H1 (cell line): ENCODE measurements at regions not wholly inside any gene's neighbourhood (a gene's known extent, or its start where the extent isn't known, plus 50 kb on each side); places are given as distances from the start of the nearest gene placed in this dataset.

ENCODE experiments used
- CTCF ChIA-PET: fragments of 300-600 bp; sonication (Branson Sonifier 250); formaldehyde crosslinking; loops from one replicate; lab custom pipeline; 2021; ENCODE audit not compliant: partially characterized antibody; lab: Charles Lee
- POLR2A ChIA-PET: fragments of 300-600 bp; sonication (Branson Sonifier 250); formaldehyde crosslinking; loops from one replicate; lab custom pipeline; 2021; ENCODE audit warnings: inconsistent platforms; ENCODE audit not compliant: partially characterized antibody; lab: Charles Lee
- DNase-seq, 2 experiments: peaks; one replicate each; pipeline versions ENCODE4 v3.0.0 to v3.0.0-alpha.2; 2010 to 2022; ENCODE audit warnings: low spot score in 2 of 2, low read depth in 1 of 2, mixed read lengths in 1 of 2
- FAIRE-seq: peaks from 2 replicates; lab custom pipeline; 2011; peaks lifted over from hg19 to GRCh38; lab: Jason Lieb, UNC
- H2AFZ ChIP-seq: 2 replicates; pipeline ENCODE4 v1.8.1; 2012; ENCODE audit warnings: low read length, inconsistent platforms
- H2AK5ac ChIP-seq: 2 replicates; pipeline ENCODE4 v1.6.1; 2013; ENCODE audit warnings: low read depth, low read length
- H2BK120ac ChIP-seq: replicated peaks from 2 replicates; pipeline ENCODE3; 2013; ENCODE audit warnings: low read depth, low read length, inconsistent platforms
- H2BK12ac ChIP-seq: 2 replicates; pipeline ENCODE4 v1.6.1; 2013; ENCODE audit warnings: low read depth, low read length
- H2BK15ac ChIP-seq: 2 replicates; pipeline ENCODE4 v1.6.1; 2013; ENCODE audit warnings: low read length
- H2BK20ac ChIP-seq: 2 replicates; pipeline ENCODE4 v1.6.1; 2013; ENCODE audit warnings: low read length
- H2BK5ac ChIP-seq: 2 replicates; pipeline ENCODE4 v1.6.1; 2013; ENCODE audit warnings: low read depth, low read length
- H3K14ac ChIP-seq: 2 replicates; pipeline ENCODE4 v1.6.1; 2013; ENCODE audit warnings: inconsistent platforms; ENCODE audit not compliant: insufficient read length
- H3K18ac ChIP-seq: 2 replicates; pipeline ENCODE4 v1.6.1; 2013; ENCODE audit warnings: low read length; ENCODE audit errors: extremely low read depth
- H3K23ac ChIP-seq: 2 replicates; pipeline ENCODE4 v1.6.1; 2013; ENCODE audit warnings: inconsistent platforms; ENCODE audit not compliant: insufficient read length
- H3K23me2 ChIP-seq: 2 replicates; pipeline ENCODE4 v1.6.1; 2013; ENCODE audit warnings: low read depth, low read length
- H3K27ac ChIP-seq: 2 replicates; pipeline ENCODE4 v1.6.1; 2011; ENCODE audit warnings: low read depth, low read length, inconsistent platforms
- H3K27me3 ChIP-seq, 4 experiments: replicated peaks in 1 of 4; 1 replicate in 1 of 4; 2 replicates in 3 of 4; pipeline versions ENCODE4 v1.6.1 to v1.8.1; 2011 to 2013; ENCODE audit warnings: low read length in 3 of 4, mild to moderate bottlenecking in 3 of 4, inconsistent platforms in 2 of 4, mixed read lengths in 2 of 4, moderate library complexity in 1 of 4; ENCODE audit not compliant: control insufficient read depth in 3 of 4, insufficient read depth in 3 of 4; ENCODE audit errors: extremely low read depth in 1 of 4
- H3K36me3 ChIP-seq, 4 experiments: 2 replicates each; pipeline versions ENCODE4 v1.6.1 to v1.8.1; 2011 to 2013; ENCODE audit warnings: mild to moderate bottlenecking in 4 of 4, low read length in 3 of 4, moderate library complexity in 2 of 4, control low read depth in 1 of 4, inconsistent platforms in 1 of 4; ENCODE audit not compliant: insufficient read depth in 4 of 4, control insufficient read depth in 2 of 4
- H3K4ac ChIP-seq: replicated peaks from 2 replicates; pipeline ENCODE3; 2013; ENCODE audit warnings: low read length, low read depth, mixed read lengths, inconsistent platforms; ENCODE audit not compliant: insufficient read length
- H3K4me1 ChIP-seq, 4 experiments: replicated peaks in 1 of 4; 1 replicate in 1 of 4; 2 replicates in 3 of 4; pipeline versions ENCODE4 v1.6.1 to v1.8.1; 2011 to 2013; ENCODE audit warnings: low read length in 3 of 4, inconsistent platforms in 2 of 4, mixed read lengths in 1 of 4; ENCODE audit not compliant: insufficient read depth in 4 of 4, control insufficient read depth in 3 of 4
- H3K4me2 ChIP-seq, 2 experiments: 2 replicates each; pipeline versions ENCODE4 v1.6.1 to v1.8.1; 2011 to 2013; ENCODE audit warnings: low read depth in 2 of 2, low read length in 2 of 2, control low read depth in 1 of 2, inconsistent platforms in 1 of 2, mild to moderate bottlenecking in 1 of 2; ENCODE audit not compliant: insufficient read depth in 1 of 2
- H3K4me3 ChIP-seq, 4 experiments: fragments of 200-600, 300-600 bp in 1 of 4; sonication (generic), shearing (Covaris generic), sonication (Bioruptor Twin) in 1 of 4; 2 replicates each; pipeline versions ENCODE4 v1.5.1 to v1.8.1; 2011 to 2016; ENCODE audit warnings: low read length in 4 of 4, low read depth in 3 of 4, control low read depth in 2 of 4, inconsistent platforms in 2 of 4, mild to moderate bottlenecking in 2 of 4, mixed read lengths in 1 of 4, moderate library complexity in 1 of 4; ENCODE audit not compliant: insufficient read depth in 2 of 4; ENCODE audit errors: extremely low read depth in 1 of 4
- H3K56ac ChIP-seq: replicated peaks from 2 replicates; pipeline ENCODE3; 2013; ENCODE audit warnings: low read depth, mild to moderate bottlenecking, mixed read lengths, low read length, inconsistent platforms; ENCODE audit not compliant: insufficient read length
- H3K79me1 ChIP-seq: 2 replicates; pipeline ENCODE4 v1.6.1; 2013; ENCODE audit warnings: low read depth, low read length, control low read depth
- H3K79me2 ChIP-seq, 2 experiments: 2 replicates each; pipeline versions ENCODE4 v1.6.1 to v1.8.1; 2012 to 2013; ENCODE audit warnings: low read length in 2 of 2, mild to moderate bottlenecking in 2 of 2, inconsistent platforms in 1 of 2; ENCODE audit not compliant: insufficient read depth in 2 of 2, control insufficient read depth in 1 of 2
- H3K9ac ChIP-seq, 4 experiments: replicated peaks in 1 of 4; 1 replicate in 1 of 4; 2 replicates in 3 of 4; pipeline versions ENCODE4 v1.6.1 to v1.8.1; 2011 to 2013; ENCODE audit warnings: low read depth in 3 of 4, low read length in 3 of 4, control low read depth in 2 of 4, mild to moderate bottlenecking in 2 of 4, moderate library complexity in 2 of 4, inconsistent platforms in 1 of 4; ENCODE audit errors: extremely low read depth in 1 of 4
- H3K9me3 ChIP-seq, 2 experiments: 2 replicates each; pipeline versions ENCODE4 v1.6.1 to v1.8.1; 2012 to 2013; ENCODE audit warnings: mild to moderate bottlenecking in 2 of 2, moderate library complexity in 2 of 2, control low read depth in 1 of 2, inconsistent platforms in 1 of 2, low read depth in 1 of 2, low read length in 1 of 2, mixed read lengths in 1 of 2; ENCODE audit not compliant: insufficient read depth in 2 of 2
- H4K20me1 ChIP-seq, 2 experiments: replicated peaks in 1 of 2; 2 replicates each; pipeline versions ENCODE3 to v1.8.1; 2011 to 2013; ENCODE audit warnings: inconsistent platforms in 2 of 2, low read length in 2 of 2, mild to moderate bottlenecking in 1 of 2; ENCODE audit not compliant: insufficient read depth in 2 of 2, control insufficient read depth in 1 of 2
- H4K5ac ChIP-seq: 2 replicates; pipeline ENCODE4 v1.6.1; 2013; ENCODE audit warnings: low read length, low read depth, mixed read lengths, inconsistent platforms; ENCODE audit not compliant: insufficient read length
- H4K8ac ChIP-seq: 2 replicates; pipeline ENCODE4 v1.8.0; 2013; ENCODE audit warnings: mild to moderate bottlenecking, moderate library complexity, low read length, inconsistent platforms; ENCODE audit not compliant: insufficient read depth; ENCODE audit errors: extremely low read depth
- H4K91ac ChIP-seq: replicated peaks from 2 replicates; pipeline ENCODE3; 2013; ENCODE audit warnings: low read length, mixed read lengths, inconsistent platforms; ENCODE audit not compliant: insufficient read length
- CBX5 ChIP-seq: fragments of 300-800, 300-1000 bp; sonication (generic); IDR thresholded peaks from 2 replicates; pipeline ENCODE4 v1.7.1; 2016; ENCODE audit warnings: antibody characterized with exemption, low read length, low read depth
- EZH2 ChIP-seq: fragments of 200-600 bp; sonication (generic); IDR thresholded peaks from 2 replicates; pipeline ENCODE4 v1.7.1; 2012; ENCODE audit warnings: low read depth, mild to moderate bottlenecking, moderate library complexity, low read length, inconsistent platforms; ENCODE audit not compliant: severe bottlenecking
- GABPA ChIP-seq: IDR thresholded peaks from 2 replicates; pipeline ENCODE4 v1.6.1; 2011; ENCODE audit warnings: mild to moderate bottlenecking, low read length, moderate library complexity, borderline replicate concordance; ENCODE audit not compliant: insufficient read depth
- GTF2F1 ChIP-seq: IDR thresholded peaks from 2 replicates; pipeline ENCODE4 v1.6.1; 2012; ENCODE audit warnings: low read depth, low read length, improper control_type of control experiment, borderline replicate concordance
- HDAC6 ChIP-seq: IDR thresholded peaks from one replicate; pipeline ENCODE4 v1.7.1; 2012; ENCODE audit warnings: low read depth, mild to moderate bottlenecking, inconsistent platforms, low read length, moderate library complexity
- JUN ChIP-seq: IDR thresholded peaks from 2 replicates; pipeline ENCODE4 v1.6.1; 2011; ENCODE audit warnings: low read depth, mild to moderate bottlenecking, improper control_type of control experiment, low read length
- KDM1A ChIP-seq: fragments of 200-600, 300-600 bp; sonication (generic); IDR thresholded peaks from 2 replicates; pipeline ENCODE4 v1.7.1; 2016; ENCODE audit warnings: mild to moderate bottlenecking, low read length, borderline replicate concordance
- POU5F1 ChIP-seq: IDR thresholded peaks from 2 replicates; pipeline ENCODE4 v1.6.1; 2011; ENCODE audit warnings: low read depth, mild to moderate bottlenecking, low read length, moderate library complexity
- RFX5 ChIP-seq: IDR thresholded peaks from 2 replicates; pipeline ENCODE4 v1.6.1; 2011; ENCODE audit warnings: low read depth, low read length, improper control_type of control experiment, borderline replicate concordance
- SAP30 ChIP-seq: fragments of 300-600 bp; sonication (generic); IDR thresholded peaks from 2 replicates; pipeline ENCODE4 v1.7.1; 2012; ENCODE audit warnings: low read length, moderate library complexity, mild to moderate bottlenecking, inconsistent platforms; ENCODE audit not compliant: insufficient read depth, insufficient replicate concordance
- TAF7 ChIP-seq: optimal IDR thresholded peaks from 2 replicates; pipeline ENCODE3; 2011; ENCODE audit warnings: low read depth, mild to moderate bottlenecking, inconsistent platforms, low read length, moderate library complexity, borderline replicate concordance
- whole genome bisulfite sequencing, 2 experiments: shearing (Covaris generic) in 1 of 2; methylation state at CpG; one replicate each; pipeline versions ENCODE4 v1.1.6 to v1.1.7; 2013 to 2015; ENCODE audit warnings: low lambda C conversion rate in 2 of 2, mixed read lengths in 2 of 2, inconsistent platforms in 1 of 2, low coverage in 1 of 2, missing lambda C conversion rate in 1 of 2; ENCODE audit not compliant: insufficient replicate concordance in 2 of 2, insufficient coverage in 1 of 2, insufficient read length in 1 of 2; ENCODE audit errors: extremely low coverage in 1 of 2, missing lambda C conversion rate in 1 of 2; 5-methylcytosine and 5-hydroxymethylcytosine counted together
- TF ChIP-seq, protein P1 (sequence below): IDR thresholded peaks from 2 replicates; pipeline ENCODE4 v1.6.1; 2011; ENCODE audit warnings: low read length, improper control_type of control experiment

DNA sequence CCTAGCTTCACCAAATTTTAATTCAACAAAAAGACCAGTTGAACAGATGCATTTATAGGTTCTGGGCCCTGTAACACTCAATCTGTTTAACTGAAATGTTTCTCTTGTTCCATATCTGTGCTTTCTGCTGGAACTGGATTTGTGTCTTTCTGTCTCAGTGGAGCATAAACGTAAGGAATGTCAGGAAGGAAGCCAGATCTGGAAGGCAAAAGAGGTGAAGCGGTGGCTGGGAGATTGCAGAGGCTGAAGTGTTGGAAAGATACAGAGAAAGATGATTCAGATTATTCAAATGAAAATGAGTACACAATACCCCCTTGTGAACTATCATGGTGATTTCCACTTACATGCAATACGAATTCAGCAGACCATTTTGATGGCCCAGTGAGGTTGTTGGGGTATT lies 406.8 kb downstream of the BRINP1 start:
- no peak overlapping the region for H3K14ac ChIP-seq
- no peaks in the 10 kb centered on the region for H3K27me3 ChIP-seq
- H4K5ac ChIP-seq, result no peak overlapping the region
- H2AFZ ChIP-seq, result no peak overlapping the region
- no peak overlapping the region for H3K18ac ChIP-seq
- H3K36me3 ChIP-seq, result no peaks in the 10 kb centered on the region; a peak in 1 of 8 replicates
- no peaks in the 10 kb centered on the region for H3K79me1 ChIP-seq
- ChIA-PET CTCF (no interaction called here), POLR2A (no interaction called here)
- H4K91ac ChIP-seq, result no peak overlapping the region
- H2BK15ac ChIP-seq, result no peak overlapping the region
- peak; percentile 32 for FAIRE-seq
- H3K23me2 ChIP-seq, result no peaks in the 10 kb centered on the region
- 87% methylated on average over 3 of the region's 3 CpGs; no CpG with 5 or more reads in 1 of the 2 experiments for WGBS, 2 experiments
- no peaks in the 10 kb centered on the region for H3K79me2 ChIP-seq
- H3K4me1 ChIP-seq, result no peaks in the 10 kb centered on the region
- no peak overlapping the region for H3K4me3 ChIP-seq
- H3K9me3 ChIP-seq, result no peaks in the 10 kb centered on the region
- H2BK5ac ChIP-seq, result no peak overlapping the region
- no peak overlapping the region for H2BK20ac ChIP-seq
- H3K23ac ChIP-seq, result no peak overlapping the region
- H3K4ac ChIP-seq, result no peak overlapping the region
- H2AK5ac ChIP-seq, result no peak overlapping the region
- H3K4me2 ChIP-seq, result no peak overlapping the region
- no peak overlapping the region for H4K8ac ChIP-seq
- no peak for DNase-seq
- H3K9ac ChIP-seq, result no peak overlapping the region
- no peak overlapping the region for H2BK12ac ChIP-seq
- H3K27ac ChIP-seq, result no peak overlapping the region
- H2BK120ac ChIP-seq, result no peak overlapping the region
- H4K20me1 ChIP-seq, result no peaks in the 10 kb centered on the region
- no peak overlapping the region for H3K56ac ChIP-seq
- no peak for TF ChIP-seq TAF7
- no peak for TF ChIP-seq GTF2F1
- TF ChIP-seq EZH2, result no peak
- no peak for TF ChIP-seq HDAC6
- TF ChIP-seq GABPA, result no peak
- no peak for TF ChIP-seq KDM1A
- no peak for TF ChIP-seq CBX5
- TF ChIP-seq, protein P1, sequence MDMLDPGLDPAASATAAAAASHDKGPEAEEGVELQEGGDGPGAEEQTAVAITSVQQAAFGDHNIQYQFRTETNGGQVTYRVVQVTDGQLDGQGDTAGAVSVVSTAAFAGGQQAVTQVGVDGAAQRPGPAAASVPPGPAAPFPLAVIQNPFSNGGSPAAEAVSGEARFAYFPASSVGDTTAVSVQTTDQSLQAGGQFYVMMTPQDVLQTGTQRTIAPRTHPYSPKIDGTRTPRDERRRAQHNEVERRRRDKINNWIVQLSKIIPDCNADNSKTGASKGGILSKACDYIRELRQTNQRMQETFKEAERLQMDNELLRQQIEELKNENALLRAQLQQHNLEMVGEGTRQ, result no peak
- TF ChIP-seq RFX5, result no peak
- no peak for TF ChIP-seq SAP30
- no peak for TF ChIP-seq POU5F1
- TF ChIP-seq JUN, result no peak
